ENCODE measurements at regions not wholly inside any gene's neighbourhood (a gene's known extent, or its start where the extent isn't known, plus 50 kb on each side); places are given as distances from the start of the nearest gene placed in this dataset.

- ChIA-PET POLR2A (no interaction called here), CTCF (no interaction called here)
- Mint-ChIP-seq H3K27me3 (ENCODE audit: low read depth) (no peaks in the 10 kb centered on the region), H3K36me3 (peaks cover 2% of the 10 kb centered on the region; the same call in 1 of the 2 replicates), H3K9me3 (peaks cover 23% of the 10 kb centered on the region), H3K27ac (no peak overlapping the region), H3K4me3 (no peak overlapping the region), H3K4me1 (no peaks in the 10 kb centered on the region)
- DNase-seq (ENCODE audit: low spot score) (no peak), ATAC-seq (no peak)
- no peak for TF ChIP-seq STAT6 (CRISPR knock-in tag; conservative IDR thresholded peaks at IDR 0.05; ENCODE audit: low read depth)
- TF ChIP-seq FOXJ3 (CRISPR knock-in tag; IDR thresholded peaks at IDR 0.05; ENCODE audit: borderline replicate concordance), result no peak
- TF ChIP-seq GABPB1 (CRISPR knock-in tag; IDR thresholded peaks at IDR 0.05), result no peak
- TF ChIP-seq SP1 (CRISPR knock-in tag; conservative IDR thresholded peaks at IDR 0.05), result no peak
- no peak for TF ChIP-seq ELF4 (CRISPR knock-in tag; IDR thresholded peaks at IDR 0.05; ENCODE audit: low read depth)
- TF ChIP-seq SOX15 (CRISPR knock-in tag; IDR thresholded peaks at IDR 0.05), result no peak
- TF ChIP-seq, protein P1, sequence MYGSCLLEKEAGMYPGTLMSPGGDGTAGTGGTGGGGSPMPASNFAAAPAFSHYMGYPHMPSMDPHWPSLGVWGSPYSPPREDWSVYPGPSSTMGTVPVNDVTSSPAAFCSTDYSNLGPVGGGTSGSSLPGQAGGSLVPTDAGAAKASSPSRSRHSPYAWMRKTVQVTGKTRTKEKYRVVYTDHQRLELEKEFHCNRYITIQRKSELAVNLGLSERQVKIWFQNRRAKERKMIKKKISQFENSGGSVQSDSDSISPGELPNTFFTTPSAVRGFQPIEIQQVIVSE (CRISPR knock-in tag; IDR thresholded peaks at IDR 0.05; ENCODE audit: borderline replicate concordance), result no peak
- TF ChIP-seq, protein P2, sequence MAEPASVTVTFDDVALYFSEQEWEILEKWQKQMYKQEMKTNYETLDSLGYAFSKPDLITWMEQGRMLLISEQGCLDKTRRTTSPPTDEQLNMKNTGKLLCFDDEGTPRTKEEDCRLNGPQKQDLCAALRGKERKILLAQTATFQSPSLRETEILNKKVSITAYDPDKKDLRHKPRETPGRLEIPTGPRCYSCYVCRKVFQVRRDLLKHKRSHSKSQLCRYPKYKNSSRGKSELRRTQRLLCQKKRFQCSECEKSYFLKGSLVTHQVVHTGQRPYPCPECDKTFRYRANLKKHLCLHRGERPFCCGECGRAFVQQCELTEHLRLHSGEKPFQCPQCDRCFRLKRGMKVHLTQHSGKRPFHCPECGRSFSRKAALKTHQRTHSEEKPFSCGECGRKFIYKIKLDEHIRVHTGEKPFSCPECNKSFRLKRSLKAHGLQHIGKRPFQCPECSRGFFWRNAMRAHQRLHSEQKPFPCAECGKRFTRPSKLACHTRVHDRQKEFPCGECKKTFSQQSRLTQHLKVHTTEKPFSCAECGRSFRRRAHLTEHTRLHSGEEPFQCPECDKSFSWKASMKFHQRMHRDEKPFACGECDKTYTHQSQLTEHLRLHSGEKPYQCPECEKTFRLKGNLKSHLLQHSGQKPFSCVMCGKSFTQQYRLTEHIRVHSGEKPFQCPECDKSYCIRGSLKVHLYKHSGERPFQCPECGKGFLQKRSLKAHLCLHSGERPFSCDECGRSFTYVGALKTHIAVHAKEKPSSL (CRISPR knock-in tag; conservative IDR thresholded peaks at IDR 0.05), result no peak
- no peak for TF ChIP-seq ZNF121 (CRISPR knock-in tag; IDR thresholded peaks at IDR 0.05)
- no peak for TF ChIP-seq ARID4B (CRISPR knock-in tag; IDR thresholded peaks at IDR 0.05; ENCODE audit: borderline replicate concordance)
- TF ChIP-seq ZNF671 (CRISPR knock-in tag; IDR thresholded peaks at IDR 0.05), result no peak
- no peak for TF ChIP-seq OVOL2 (CRISPR knock-in tag; IDR thresholded peaks at IDR 0.05; ENCODE audit: borderline replicate concordance)
- TF ChIP-seq ZNF232 (CRISPR knock-in tag; IDR thresholded peaks at IDR 0.05), result no peak
- TF ChIP-seq NFE2L1 (CRISPR knock-in tag; IDR thresholded peaks at IDR 0.05), result no peak
- TF ChIP-seq MXD4 (CRISPR knock-in tag; IDR thresholded peaks at IDR 0.05; ENCODE audit: borderline replicate concordance), result no peak
- TF ChIP-seq, protein P3, sequence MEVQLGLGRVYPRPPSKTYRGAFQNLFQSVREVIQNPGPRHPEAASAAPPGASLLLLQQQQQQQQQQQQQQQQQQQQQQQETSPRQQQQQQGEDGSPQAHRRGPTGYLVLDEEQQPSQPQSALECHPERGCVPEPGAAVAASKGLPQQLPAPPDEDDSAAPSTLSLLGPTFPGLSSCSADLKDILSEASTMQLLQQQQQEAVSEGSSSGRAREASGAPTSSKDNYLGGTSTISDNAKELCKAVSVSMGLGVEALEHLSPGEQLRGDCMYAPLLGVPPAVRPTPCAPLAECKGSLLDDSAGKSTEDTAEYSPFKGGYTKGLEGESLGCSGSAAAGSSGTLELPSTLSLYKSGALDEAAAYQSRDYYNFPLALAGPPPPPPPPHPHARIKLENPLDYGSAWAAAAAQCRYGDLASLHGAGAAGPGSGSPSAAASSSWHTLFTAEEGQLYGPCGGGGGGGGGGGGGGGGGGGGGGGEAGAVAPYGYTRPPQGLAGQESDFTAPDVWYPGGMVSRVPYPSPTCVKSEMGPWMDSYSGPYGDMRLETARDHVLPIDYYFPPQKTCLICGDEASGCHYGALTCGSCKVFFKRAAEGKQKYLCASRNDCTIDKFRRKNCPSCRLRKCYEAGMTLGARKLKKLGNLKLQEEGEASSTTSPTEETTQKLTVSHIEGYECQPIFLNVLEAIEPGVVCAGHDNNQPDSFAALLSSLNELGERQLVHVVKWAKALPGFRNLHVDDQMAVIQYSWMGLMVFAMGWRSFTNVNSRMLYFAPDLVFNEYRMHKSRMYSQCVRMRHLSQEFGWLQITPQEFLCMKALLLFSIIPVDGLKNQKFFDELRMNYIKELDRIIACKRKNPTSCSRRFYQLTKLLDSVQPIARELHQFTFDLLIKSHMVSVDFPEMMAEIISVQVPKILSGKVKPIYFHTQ (CRISPR knock-in tag; IDR thresholded peaks at IDR 0.05), result no peak
- TF ChIP-seq ZNF512 (CRISPR knock-in tag; IDR thresholded peaks at IDR 0.05; ENCODE audit: borderline replicate concordance), result no peak
These were observed 363.0 kb upstream of the ST6GAL2 start for GRCh38 chr2:107248932-107249331.
